GM23248 (cell line): ENCODE measurements at regions not wholly inside any gene's neighbourhood (a gene's known extent, or its start where the extent isn't known, plus 50 kb on each side); places are given as distances from the start of the nearest gene placed in this dataset.

Experiments
- EZH2 ChIP-seq: fragments of 200-600 bp; sonication (generic); IDR thresholded peaks from 2 replicates; pipeline ENCODE4 v1.6.1; 2018; ENCODE audit warnings: antibody characterized with exemption, mild to moderate bottlenecking; ENCODE audit not compliant: insufficient read depth, poor library complexity, severe bottlenecking
- EZH2phosphoT487 ChIP-seq: fragments of 200-600 bp; sonication (generic); IDR thresholded peaks from 2 replicates; pipeline ENCODE4 v1.6.1; 2018; ENCODE audit warnings: antibody characterized with exemption, moderate library complexity, mild to moderate bottlenecking, low read depth; ENCODE audit not compliant: insufficient read depth

GRCh38 chr4:14924076-14924811 lies 78.0 kb upstream of the CPEB2 start:
- TF ChIP-seq EZH2 (no peak), EZH2phosphoT487 (no peak)
